ENCODE measurements at regions not wholly inside any gene's neighbourhood (a gene's known extent, or its start where the extent isn't known, plus 50 kb on each side); places are given as distances from the start of the nearest gene placed in this dataset.
"Not testable (repeated sequence)": the region's sequence is repeated elsewhere in the genome, so short reads cannot be mapped to it uniquely, and the experiment has no call there.

DNA sequence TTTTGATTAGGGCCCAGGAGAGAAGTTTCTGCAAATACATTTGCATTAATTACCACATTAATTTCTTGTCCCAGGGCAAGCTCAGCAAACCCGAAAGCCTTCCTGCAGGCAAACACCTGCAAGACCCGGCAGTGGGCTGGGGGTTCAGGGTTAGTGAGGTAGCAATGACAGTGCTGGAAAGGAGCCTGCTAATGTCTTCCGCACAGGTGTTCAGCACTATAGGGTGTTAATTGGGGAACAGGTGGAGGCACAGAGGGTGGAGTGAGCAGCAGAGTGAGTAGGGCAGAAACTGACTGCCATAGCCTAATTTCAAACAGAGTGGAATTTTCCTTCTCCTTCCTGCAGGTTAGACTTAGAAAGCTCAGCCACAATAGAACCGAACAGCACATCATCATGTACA is 50.9 kb upstream of the UBASH3B start:
- DNase-seq = no peak

DNA sequence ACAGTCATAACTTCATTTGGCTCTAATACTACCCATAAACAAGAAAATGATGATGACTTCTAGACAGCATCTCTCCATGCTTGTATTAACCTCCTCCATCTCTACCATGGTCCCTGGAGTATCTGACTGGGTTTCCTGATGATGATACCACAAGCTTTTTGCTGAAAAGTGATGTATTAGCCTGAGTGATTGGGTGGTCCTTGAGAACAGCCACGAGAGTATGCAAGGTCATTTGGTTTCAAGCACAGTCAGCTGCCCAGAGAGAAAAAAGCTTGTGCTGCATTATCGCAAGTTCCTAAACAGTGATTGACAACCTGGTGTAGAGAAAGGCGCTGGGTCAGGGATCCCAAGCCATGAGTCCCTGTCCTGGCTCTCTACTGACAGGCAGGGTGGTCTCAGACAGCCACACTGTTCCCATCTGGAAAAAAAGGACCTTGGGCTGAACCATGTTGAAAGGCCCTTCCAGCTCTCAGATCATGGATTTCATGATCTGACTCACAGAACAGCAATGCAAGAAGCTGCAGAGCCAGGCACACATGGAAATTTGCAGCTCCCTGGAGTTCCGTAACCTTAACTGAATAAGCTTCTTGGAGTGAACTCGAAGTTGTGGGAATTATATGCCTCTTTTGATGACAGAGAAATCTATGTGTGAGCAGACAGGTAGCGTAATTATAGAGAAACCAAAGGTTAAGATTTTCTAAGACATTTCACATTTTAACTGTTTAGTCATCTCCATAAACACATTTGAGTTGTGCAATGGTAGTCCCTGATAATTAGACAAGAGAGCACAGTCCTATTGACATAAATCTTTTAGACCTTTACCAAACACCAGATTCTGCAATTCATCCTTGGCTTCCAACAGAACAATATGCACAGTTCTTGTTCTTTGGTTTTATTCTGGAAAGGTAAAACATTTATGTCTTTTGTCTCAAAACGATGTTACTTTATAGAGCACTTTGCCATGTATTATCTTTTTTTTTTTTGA is 54.1 kb upstream of the UBASH3B start:
- no peak for DNase-seq

DNA sequence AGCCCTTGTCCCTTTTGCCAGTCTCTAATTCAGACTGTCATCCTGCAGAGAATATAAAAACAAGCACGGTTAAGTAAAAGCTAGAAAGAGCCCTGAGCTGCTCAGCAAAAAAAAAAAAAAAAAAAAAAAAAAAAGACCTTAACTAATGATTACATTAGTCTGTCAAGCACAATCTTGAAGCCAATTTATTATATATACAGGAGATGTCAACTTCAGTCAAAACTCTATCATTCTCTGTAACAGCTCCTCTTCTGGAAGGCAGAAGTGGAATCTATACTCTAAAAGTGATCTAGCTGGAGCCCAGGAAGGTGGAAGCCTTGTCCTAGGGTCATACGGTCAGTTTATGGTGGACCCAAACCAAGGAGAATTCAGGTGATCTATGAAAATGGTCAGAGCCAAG is 55.2 kb upstream of the UBASH3B start:
- no peak for DNase-seq

DNA sequence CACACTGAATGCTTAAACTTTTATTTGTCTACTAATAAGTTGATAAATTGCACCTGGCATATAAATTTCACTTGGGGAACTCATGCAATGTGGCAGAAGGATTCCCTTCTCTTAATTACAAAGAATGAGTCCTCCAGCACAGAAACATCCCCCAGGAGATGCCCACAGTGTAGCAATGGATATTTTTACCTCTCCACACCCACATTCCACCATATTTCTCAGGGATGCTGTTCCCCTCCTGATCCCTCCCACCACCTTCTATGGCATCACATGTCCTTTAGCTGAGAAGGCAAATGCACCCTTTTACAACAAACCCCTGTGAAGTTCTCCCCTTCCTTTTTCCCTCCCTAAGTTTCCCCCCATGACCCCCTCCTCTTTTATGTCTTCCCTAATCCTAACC is 56.1 kb upstream of the UBASH3B start:
- no peak for DNase-seq

DNA sequence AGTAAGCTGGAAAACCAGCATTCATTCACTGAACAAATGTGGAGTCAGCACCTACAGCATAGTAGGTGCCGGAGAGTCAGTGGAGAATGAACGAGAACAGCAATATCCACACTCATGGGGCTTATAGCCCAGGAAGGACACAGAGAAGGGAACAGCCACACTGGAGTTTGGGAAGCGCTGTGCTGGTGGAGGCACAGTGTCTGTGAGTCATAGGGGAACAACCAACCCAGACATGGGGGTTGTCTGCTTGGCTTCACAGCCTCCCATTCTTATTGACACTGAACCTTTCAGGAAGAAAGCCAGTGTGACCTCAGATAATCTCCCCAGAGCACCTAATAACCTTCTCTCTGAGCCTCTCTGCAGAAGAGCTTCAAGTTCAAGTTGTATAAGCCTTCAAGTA is 56.6 kb upstream of the UBASH3B start:
- no peak for DNase-seq

DNA sequence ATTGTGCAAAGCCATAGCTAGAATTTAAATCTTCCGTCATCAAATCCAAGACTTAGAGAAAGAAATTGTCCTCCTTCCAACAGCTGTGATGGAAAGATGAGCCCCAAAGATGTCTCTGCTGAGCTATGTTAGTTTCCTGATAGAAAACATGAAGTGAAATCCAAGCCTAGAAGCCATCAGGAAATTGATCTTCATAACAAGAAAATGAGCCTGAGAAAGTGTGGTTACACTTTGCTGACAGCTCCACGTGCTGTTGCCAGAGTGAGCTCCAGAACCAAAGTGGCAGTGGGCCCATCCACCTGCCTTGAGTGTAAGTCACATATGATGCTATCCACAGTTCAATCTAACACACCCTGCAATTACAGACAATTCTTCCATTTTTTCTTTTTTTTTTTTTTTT is 58.0 kb upstream of the UBASH3B start:
- no peak for DNase-seq

DNA sequence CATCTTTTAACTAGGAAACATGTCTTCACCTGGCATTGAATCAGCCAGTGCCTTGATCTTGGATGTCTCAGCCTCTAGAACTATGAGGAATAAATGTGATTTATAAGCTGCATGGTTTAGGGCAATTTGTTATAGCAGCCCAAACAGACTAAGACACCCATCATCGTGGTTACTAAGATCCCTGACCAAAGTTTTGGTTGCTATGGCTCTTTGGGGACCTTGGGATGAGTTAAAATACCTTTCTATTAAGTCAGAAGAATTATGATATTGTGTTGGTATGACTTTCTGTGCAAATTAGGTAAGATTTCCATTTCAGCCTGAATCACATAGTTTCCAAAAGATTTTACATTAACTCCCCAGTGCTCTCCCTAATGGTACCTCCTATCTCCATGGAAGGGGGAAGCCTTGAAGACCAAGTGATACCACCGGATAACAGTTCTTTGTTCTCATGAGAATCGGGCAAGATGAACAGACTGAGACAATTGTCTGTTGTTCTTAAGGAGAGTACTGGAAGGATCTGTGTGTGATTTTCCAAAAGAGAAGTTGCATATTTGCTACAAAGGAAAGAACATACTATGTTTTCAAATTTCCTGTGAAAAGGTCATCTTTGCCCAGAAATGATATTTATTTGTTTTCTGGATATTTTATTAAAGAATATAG is 60.4 kb upstream of the UBASH3B start:
- no peak for DNase-seq

DNA sequence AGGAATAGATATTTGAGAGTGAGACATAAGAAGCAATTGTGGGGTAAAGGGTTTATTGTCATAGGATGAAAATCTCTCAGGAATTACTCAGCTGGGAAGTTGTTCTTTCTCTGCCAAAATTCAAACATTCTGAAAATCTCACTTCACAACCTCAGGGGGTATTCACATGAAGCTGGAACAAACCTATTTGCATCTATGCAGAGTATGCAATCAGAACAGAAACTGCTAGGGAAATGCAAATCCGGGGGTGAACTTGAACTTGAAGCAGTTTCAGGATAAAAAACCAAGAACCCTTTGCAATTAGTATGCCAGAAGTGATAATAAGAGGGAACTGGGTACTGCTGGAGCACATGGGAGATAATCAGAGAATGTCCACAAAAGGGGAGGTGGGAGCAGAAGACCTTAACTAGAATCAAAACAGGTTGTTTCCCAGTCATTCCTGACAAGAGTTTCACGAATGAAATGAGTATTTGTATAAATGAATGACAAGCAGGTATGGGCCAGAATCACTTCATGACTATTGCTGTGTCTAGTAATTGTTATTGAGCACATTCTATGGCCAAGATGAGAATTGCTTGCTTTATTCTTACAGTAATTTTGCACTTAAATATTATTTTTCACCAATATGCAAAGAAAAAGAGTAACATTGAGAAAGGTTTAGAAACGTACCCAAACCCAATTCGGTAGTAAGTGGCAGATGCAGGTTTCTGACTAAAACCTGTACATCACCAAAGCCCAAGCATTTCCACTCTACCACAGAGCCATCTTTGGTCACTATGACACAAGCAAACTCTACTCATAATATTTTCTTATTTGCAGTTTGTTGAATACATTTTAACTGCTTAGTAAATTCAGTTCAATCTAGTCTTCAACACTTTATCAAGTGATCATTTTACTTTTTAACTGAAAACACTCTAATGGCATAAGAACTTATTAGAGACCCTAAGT is 61.8 kb upstream of the UBASH3B start:
- DNase-seq = no peak

DNA sequence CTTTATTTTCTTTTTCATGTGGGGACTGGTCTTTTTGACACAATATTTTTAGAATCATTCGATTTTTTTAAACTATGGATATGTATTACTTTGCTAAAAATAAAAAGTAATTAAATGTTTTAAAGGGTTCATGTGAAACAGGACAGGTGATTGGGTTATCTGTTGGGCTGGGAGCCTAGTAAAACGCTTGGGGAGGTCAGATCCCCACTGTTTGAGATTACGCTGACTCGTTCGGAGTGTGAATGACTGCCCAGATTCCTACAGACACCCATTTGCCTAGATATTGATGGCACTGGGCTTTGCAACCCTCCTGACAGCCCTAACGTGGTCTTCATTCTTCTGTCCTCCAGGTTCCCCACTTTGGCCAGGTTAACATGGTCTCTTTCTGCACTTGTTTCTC is 62.9 kb upstream of the UBASH3B start:
- DNase-seq = no peak

DNA sequence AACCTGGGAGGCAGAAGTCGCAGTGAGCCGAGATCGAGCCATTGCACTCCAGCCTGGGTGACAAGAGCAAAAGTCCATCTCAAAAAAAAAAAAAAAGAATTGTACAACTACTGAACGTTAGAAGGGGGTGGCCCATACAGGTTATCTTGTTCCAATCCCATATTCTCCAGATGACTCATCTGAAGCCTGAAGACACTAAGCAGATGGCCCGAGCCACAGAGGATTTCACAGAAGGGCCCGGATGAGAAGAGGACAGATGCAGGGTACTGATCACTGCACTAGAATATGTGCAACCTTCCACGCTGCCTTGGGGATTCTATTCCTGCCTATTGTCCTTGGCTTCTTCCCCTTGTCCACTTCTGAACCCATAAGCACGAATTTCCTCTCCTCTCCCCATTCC is 70.9 kb upstream of the UBASH3B start:
- DNase-seq = no peak

DNA sequence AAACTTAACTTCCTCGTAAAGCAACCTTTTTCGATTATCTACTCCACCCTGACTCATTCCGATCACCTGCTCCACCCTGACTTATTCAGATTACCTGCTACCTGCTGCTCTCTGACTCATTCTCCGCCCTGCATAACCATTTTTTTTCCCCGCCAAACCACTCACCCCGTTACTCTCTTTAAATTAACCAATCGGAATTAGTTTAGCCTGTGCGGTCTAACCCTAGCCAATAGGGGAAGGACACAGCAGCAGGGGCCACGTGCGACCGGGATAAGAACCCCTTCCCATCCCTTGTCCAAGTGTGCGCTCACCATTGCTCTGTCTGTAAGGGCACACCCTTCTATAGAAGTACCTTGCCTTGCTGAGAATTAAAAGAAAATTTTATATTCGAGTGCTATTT is 75.5 kb upstream of the UBASH3B start:
- DNase-seq = not testable (repeated sequence)

DNA sequence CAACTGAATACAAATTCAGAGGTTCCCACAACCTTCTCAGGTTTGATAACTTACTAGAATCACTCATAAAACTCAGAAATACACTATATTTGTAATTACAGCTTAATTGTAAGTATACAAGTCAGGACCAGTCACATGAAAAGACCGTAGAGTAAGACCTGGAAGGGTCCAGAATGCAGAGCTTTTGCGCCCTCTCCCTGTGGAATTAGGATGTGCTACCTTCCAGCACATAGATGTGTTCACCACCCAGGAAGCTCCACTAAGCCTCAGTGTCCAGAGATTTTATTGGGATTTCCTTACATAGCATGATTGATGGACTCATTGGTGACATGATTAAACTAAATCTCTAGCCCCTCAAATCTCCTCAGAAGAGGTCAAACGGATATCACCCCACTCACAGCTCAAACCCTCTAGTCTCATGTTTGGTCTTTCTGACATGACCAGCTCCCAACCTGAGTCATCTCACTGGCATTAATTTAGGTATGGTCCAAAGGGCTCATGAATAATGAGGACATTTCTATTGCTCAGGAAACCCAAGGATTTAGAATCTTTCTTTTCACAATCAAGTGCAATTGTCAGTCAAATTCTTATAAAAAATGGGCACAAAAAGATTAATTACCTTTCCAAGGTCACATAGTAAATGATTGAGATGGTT is 77.2 kb upstream of the UBASH3B start:
- no peak for DNase-seq

DNA sequence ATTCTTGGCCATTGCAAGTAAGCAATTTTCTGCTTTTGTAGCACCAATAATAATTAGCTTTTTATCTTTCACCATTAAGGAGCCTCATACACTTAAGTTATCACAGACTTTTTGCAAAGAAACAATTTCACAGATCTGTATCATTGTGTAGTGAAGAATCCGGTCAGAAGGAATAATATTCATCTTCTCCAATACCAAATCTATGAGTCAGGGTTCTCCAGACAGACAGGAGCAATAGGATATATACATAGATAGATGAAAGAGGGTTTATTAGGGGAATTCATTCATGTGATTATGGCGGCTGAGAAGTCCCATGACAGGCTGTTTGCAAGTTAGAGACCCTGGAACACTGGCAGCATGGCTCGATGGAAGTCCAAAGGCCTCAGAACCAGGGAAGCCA is 82.9 kb upstream of the UBASH3B start:
- no peak for DNase-seq

DNA sequence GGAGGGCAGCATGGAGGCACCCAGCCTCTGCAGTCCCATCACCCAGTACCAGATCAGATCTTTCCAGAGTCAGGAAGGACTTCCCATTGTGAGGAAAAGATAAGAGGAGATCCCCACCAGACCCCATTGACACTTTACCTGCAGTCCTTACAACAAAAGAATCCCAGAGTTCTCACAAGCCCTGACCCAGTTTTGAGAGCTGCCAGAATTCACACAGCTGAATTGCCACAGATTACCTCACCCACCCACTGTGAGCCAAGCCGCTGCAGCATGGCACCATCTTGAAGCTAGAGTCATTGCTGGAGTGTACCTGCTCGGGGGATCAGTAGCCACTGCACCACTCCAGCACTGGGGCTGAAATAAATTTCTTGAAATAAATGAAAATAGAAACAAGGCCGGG is 91.8 kb upstream of the UBASH3B start:
- no peak for DNase-seq

DNA sequence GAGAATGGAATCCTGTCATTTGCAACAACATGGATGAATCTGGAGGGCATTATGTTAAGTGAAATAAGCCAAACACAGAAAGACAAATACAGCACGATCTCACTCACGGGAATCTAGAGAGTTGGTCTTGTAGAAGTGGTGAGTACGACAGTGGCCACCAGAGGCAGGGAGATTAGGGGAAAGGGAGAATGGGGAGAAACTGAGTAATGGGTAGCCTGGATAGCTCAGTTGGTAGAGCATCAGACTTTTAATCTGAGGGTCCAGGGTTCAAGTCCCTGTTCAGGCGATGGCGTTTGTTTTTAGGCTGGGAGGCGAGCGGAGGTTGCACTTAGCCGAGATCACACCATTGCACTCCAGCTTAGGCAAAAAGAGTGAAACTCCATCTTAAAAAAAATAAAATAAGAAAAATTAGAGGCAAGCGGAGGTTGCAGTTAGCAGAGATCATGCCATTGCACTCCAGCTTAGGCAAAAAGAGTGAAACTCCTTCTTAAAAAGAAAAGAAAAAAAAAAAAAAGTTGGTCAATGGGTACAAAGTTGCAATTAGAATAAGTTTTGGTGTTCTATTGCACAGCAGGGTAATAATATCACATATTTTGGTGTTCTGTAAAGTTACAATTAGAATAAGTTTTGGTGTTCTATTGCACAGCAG is 95.7 kb upstream of the UBASH3B start:
- no peak for DNase-seq

DNA sequence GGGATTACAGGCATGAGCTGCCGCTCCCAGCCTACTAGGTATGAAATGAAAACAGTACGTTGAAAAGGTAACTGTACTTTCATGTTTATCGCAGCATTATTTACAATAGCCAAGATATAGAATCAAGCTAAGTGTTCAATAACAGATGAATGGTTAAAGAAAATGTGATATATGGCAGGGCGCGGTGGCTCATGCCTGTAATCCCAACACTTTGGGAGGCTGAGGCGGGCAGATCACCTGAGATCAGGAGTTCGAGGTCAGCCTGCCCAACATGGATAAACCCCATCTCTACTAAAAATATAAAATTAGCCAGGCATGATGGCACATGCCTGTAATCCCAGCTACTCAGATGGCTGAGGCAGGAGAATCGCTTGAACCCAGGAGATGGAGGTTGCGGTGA is 96.3 kb upstream of the UBASH3B start:
- DNase-seq = not testable (repeated sequence)

DNA sequence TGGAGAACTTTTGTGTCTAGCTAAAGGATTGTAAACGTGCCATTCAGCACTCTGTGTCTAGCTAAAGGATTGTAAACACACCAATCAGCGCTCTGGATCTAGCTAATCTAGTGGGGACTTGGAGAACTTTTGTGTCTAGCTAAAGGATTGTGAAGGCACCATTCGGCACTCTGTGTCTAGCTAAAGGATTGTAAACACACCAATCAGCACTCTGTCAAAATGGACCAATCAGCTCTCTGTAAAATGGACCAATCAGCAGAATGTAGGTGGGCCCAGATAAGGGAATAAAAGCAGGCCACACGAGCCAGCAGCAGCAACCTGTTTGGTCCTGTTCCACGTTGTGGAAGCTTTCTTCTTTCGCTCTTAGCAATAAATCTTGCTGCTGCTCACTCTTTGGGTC is 98.4 kb upstream of the UBASH3B start:
- not testable (repeated sequence) for DNase-seq

DNA sequence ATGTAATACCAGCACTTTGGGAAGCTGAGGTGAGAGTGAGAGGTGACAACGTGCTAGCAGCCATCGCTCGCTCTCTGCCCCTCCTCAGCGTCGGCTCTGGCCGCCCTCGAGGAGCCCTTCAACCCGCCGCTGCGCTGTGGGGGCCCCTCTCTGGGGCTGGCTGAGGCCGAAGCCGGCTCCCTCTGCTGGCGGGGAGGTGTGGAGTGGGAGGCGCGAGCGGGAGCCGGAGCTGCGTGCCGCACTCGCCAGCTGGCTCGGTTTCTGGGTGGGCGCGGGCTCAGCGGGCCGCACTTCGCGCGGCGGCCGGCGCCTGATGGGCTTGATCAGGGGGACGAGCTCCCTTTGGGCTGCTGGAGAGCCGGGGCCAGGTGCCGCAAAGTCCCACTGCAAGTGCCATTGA is 98.9 kb upstream of the UBASH3B start:
- DNase-seq = no peak

DNA sequence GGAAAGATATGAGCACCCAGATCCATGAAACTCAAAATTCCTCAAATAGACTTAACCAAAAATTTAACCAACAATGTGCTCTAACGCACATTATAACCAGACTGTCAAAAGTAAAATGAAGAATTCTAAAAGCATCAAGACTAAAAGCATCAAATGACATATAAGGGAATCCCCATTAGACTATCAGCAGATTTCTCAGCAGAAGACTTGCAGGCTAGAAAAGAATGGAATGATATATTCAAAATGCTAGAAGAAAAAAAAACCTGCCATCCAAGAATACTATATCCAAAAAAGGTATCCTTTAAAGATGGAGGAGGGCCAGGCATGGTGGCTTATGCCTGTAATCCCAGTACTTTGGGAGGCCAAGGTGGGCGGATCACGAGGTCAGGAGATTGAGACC is 117.5 kb upstream of the UBASH3B start:
- DNase-seq = no peak

DNA sequence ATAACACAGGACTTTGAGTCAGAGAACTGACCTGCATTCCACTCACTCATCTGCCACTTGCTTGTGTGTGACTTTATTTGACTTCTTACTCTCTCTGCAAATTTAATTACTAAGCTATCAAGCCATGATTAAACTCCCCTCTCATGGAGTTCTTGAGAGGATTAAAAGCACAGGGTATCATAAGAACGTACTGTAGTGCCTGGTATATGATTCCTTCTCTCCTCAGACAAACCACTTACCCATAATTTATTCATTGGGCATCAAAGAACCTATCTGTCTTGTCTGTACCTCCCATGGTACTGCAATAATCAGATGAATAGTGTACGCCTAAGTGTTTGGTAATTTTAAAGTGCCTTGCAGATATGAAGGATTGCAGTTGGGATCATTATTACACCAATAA is 130.6 kb upstream of the UBASH3B start:
- no peak for DNase-seq

DNA sequence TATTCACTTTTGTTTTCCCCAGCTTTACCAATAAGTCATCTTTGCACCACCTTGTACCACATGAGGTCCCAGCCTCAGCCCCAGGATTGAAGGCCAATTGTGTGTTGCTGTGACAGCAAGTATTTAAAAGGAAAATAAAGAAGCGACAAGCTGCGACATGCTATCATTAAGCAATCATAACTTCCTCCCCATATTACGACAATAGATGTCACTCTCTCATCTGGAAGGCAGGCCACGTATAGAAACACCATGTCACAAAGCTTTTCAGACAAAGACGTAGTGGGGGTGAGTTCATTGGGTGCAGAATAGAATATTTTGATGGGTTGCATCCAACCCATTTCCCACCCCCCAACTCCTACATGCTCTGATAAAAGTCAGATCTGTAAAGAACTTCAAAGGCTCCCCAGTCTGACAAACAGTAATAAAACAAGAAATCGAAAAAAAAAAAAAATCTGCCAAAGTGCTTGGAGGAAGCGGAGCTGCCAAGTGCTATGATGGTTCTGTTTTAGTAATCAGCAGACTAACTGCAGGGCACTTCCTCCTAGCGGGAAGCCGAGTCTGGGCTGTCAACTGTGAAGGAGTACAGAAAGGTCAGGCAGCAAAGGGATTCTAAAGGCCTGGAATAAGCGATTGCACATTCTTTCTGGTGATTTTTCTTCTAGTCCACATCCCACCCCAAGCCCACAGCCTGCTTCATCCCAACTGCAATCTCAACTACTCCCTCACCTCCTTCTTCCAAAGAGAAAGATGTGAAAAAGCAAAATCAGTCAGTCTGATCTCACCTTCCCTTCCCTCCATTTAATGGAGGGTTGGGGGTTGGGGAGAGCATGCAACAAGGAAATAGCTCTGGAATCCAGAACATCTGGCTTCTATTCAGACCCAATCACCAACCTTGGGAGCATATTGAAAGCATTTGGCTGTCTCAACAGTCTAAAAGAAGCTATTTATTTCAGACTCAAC is 131.4 kb upstream of the UBASH3B start:
- DNase-seq = no peak

All from GOT3 (cell line).